IPS-20b (cell line): ENCODE measurements at regions not wholly inside any gene's neighbourhood (a gene's known extent, or its start where the extent isn't known, plus 50 kb on each side); places are given as distances from the start of the nearest gene placed in this dataset.
"Not testable (repeated sequence)": the region's sequence is repeated elsewhere in the genome, so short reads cannot be mapped to it uniquely, and the experiment has no call there.

Experiments used
- H3K27ac ChIP-seq: one replicate; pipeline ENCODE4 v1.5.1; 2013; ENCODE audit warnings: low read length
- H3K27me3 ChIP-seq: 2 replicates; pipeline ENCODE4 v1.6.1; 2013; ENCODE audit warnings: mild to moderate bottlenecking, low read length, inconsistent platforms; ENCODE audit not compliant: insufficient read depth
- H3K36me3 ChIP-seq: 2 replicates; pipeline ENCODE4 v1.6.1; 2013; ENCODE audit warnings: low read depth, mild to moderate bottlenecking, inconsistent platforms, low read length, moderate library complexity; ENCODE audit not compliant: insufficient read depth
- H3K4me1 ChIP-seq: 2 replicates; pipeline ENCODE4 v1.6.1; 2013; ENCODE audit warnings: mild to moderate bottlenecking, control low read depth, inconsistent platforms, low read length, moderate library complexity; ENCODE audit not compliant: insufficient read depth
- H3K4me3 ChIP-seq: 2 replicates; pipeline ENCODE4 v1.5.1; 2013; ENCODE audit warnings: mild to moderate bottlenecking, low read length, inconsistent platforms
- H3K9ac ChIP-seq: 2 replicates; pipeline ENCODE4 v1.6.1; 2013; ENCODE audit warnings: low read depth, mild to moderate bottlenecking, inconsistent platforms, low read length, moderate library complexity
- H3K9me3 ChIP-seq: 2 replicates; pipeline ENCODE4 v1.6.1; 2013; ENCODE audit warnings: mild to moderate bottlenecking, low read depth, low read length, inconsistent platforms; ENCODE audit not compliant: insufficient read depth

- not testable (repeated sequence) for H3K4me1 ChIP-seq, H3K4me3 ChIP-seq, H3K27ac ChIP-seq, H3K9me3 ChIP-seq, H3K36me3 ChIP-seq, H3K27me3 ChIP-seq, H3K9ac ChIP-seq
These were observed 4157.8 kb upstream of the TPTE start for GRCh38 chr21:6363591-6363990.

GRCh38 chr21:6368824-6369223 lies 4152.6 kb upstream of the TPTE start:
- H3K27ac ChIP-seq, H3K4me1 ChIP-seq, H3K9me3 ChIP-seq, H3K27me3 ChIP-seq, H3K36me3 ChIP-seq: not testable (repeated sequence)
- Histone ChIP-seq H3K9ac (peak overlapping the region; percentile 76; the same call in 1 of the 2 replicates), H3K4me3 (peak overlapping the region; percentile 72)

GRCh38 chr21:6373253-6373652 lies 4148.1 kb upstream of the TPTE start:
- H3K27ac ChIP-seq: not testable (repeated sequence)

GRCh38 chr21:6374232-6374631 lies 4147.2 kb upstream of the TPTE start:
- H3K4me1 ChIP-seq, H3K27ac ChIP-seq, H3K9ac ChIP-seq, H3K9me3 ChIP-seq, H3K4me3 ChIP-seq, H3K27me3 ChIP-seq, H3K36me3 ChIP-seq: not testable (repeated sequence)

More at GRCh38 chr21:6373253-6373652, 4148.1 kb upstream of the TPTE start:
- H3K4me1 ChIP-seq, H3K27me3 ChIP-seq, H3K9me3 ChIP-seq, H3K36me3 ChIP-seq, H3K4me3 ChIP-seq, H3K9ac ChIP-seq: not testable (repeated sequence)

- H3K9me3 ChIP-seq, H3K4me1 ChIP-seq, H3K27me3 ChIP-seq, H3K4me3 ChIP-seq, H3K9ac ChIP-seq, H3K27ac ChIP-seq, H3K36me3 ChIP-seq: not testable (repeated sequence)
These were observed 4146.5 kb upstream of the TPTE start for GRCh38 chr21:6374926-6375325.

GRCh38 chr21:6375776-6376175 lies 4145.6 kb upstream of the TPTE start:
- H3K9ac ChIP-seq, H3K36me3 ChIP-seq, H3K27me3 ChIP-seq, H3K4me1 ChIP-seq, H3K4me3 ChIP-seq, H3K27ac ChIP-seq, H3K9me3 ChIP-seq: not testable (repeated sequence)

- not testable (repeated sequence) for H3K4me1 ChIP-seq
These were observed 4144.9 kb upstream of the TPTE start for GRCh38 chr21:6376321-6377070.

More at GRCh38 chr21:6376321-6377070, 4144.9 kb upstream of the TPTE start:
- H3K9me3 ChIP-seq, H3K9ac ChIP-seq, H3K36me3 ChIP-seq, H3K27me3 ChIP-seq, H3K4me3 ChIP-seq, H3K27ac ChIP-seq: not testable (repeated sequence)
